Retinal pigment epithelial cell (primary cell): ENCODE measurements at regions not wholly inside any gene's neighbourhood (a gene's known extent, or its start where the extent isn't known, plus 50 kb on each side); places are given as distances from the start of the nearest gene placed in this dataset.

Experiments
- DNase-seq: peaks from one replicate; pipeline ENCODE4 v3.0.0-alpha.2; 2010; ENCODE audit warnings: low read depth
- H3K4me3 ChIP-seq: 2 replicates; pipeline ENCODE4 v1.5.1; 2011; ENCODE audit warnings: mild to moderate bottlenecking, low read length, control low read depth, moderate library complexity
- CTCF ChIP-seq: conservative IDR thresholded peaks from 2 replicates; pipeline ENCODE4 v1.5.1; 2011; ENCODE audit warnings: low read depth, low read length, control low read depth, inconsistent platforms

DNA sequence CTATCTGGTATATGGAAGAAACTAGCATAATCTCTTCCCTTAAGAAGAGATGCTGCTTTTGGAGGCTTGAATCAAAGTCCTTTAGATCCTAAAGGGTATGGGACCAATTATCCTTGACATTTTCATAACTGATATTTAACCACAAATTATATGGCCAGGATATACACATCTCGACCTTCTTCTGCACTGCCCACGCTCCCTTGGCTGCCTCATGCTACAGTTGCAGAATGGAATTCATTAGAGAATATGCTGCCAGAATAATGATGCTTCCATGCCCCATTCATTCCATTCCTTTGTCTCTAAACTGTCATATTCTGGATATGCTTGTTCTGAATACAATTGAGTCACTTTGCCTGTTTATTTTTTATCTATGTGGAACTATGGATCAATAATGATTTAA, 157.1 kb upstream of the PACRGL start:
- no peak for TF ChIP-seq CTCF
- H3K4me3 ChIP-seq: no peak overlapping the region
- DNase-seq: no peak

GRCh38 chr4:20544645-20545044, 155.6 kb upstream of the PACRGL start:
- no peak overlapping the region for H3K4me3 ChIP-seq
- TF ChIP-seq CTCF: peak; percentile 61
- DNase-seq: peak; percentile 19

- no peak for TF ChIP-seq CTCF
- no peak overlapping the region for H3K4me3 ChIP-seq
- no peak for DNase-seq
Measured at GRCh38 chr4:20552004-20552403, 148.3 kb upstream of the PACRGL start.

DNA sequence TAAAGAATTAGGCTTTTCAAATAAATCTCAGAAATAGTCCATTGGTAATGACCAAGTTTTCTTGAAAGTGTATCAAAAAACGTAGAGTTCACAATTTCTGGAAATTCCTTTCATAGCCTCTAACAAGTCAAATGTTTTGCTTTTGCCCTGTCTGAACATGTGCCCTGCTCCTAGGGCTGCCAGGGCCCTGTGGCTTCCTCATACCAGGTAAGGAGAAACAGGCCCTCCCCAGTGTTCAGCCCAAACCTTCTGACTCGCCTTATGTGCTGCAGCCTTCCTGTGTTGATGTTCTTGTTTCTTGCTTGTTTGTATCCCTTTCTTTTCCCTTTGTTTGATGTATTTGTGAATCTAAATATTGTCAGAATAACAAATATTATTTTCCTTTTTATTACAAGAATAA, 146.1 kb upstream of the PACRGL start:
- no peak for TF ChIP-seq CTCF
- no peak for DNase-seq
- H3K4me3 ChIP-seq: no peak overlapping the region

DNA sequence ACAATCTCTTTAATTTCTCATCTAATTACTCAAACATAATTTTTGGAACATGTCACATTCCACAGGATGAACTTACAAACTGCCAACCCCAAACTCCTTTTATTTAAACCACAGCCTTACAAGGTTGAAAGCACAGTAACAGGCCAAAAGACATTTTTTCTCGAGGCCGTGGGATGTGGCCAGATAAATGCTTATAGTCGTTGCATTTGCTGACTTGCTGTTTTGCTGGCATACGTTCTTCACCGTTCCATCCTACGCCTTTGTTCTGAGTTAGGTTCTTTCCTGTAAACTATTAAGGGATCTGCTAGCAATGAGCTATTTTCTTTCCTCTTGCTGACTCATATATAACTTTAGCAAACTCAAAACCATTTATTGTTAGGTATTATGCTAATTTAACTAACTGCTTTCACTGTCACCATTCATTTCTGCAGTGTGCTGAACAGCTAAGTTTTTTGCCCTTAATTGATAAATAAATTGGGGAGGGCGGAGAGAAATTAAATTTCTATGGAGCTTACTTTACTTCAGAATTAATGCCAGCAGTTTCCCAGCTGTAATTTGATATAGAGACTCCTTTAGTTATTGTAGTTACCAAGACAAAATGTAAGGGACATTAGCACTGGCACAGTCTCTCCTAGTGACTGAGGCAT, 135.1 kb upstream of the PACRGL start:
- H3K4me3 ChIP-seq: no peak overlapping the region
- DNase-seq: no peak
- TF ChIP-seq CTCF: no peak

DNA sequence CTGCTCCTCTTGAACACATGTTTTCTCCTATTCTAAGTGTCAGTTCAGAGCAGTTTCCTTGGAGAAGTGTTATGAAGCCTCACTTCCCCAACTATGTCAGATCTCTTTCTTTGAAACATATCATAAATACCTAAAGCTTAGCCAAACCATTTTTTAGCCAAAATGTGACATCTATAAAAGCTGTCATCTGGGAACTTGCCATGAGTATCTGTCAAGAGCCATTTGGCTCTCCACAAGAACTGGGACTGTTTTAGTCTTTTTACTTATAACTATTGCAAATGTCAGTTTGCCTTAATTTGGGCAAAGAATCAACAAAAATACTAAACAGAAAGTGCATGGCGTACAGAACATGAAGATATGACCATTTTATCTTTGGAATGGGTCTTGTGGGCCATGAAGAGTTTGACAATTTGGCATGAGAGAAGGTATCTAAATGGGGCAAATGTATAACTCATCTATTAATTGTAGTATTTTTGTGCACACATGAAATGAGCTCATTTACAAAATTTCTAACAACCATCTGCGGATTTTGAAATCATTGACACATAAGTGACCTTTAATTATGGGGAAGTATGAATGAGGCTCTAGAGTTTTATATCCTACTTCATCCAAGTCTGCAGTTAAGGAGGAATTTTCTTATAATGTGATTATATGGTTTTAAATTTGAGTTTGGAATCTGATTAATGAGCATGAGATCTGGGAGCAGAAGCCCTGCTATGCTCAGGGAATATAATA, 129.1 kb upstream of the PACRGL start:
- H3K4me3 ChIP-seq: no peak overlapping the region
- TF ChIP-seq CTCF: no peak
- DNase-seq: no peak

- H3K4me3 ChIP-seq: no peak overlapping the region
- TF ChIP-seq CTCF: no peak
- no peak for DNase-seq
Measured at GRCh38 chr4:20572976-20573375, 127.3 kb upstream of the PACRGL start.
